GM19035 (cell line): ENCODE measurements at regions not wholly inside any gene's neighbourhood (a gene's known extent, or its start where the extent isn't known, plus 50 kb on each side); places are given as distances from the start of the nearest gene placed in this dataset.

Experiments
- ATAC-seq: cut with Tn5 transposase; IDR thresholded peaks from one replicate; pipeline ENCODE4 v1.9.1; 2021; ENCODE audit not compliant: unreplicated experiment

GRCh38 chr9:115914291-115914690, 239.3 kb upstream of the PAPPA start:
- ATAC-seq, result no peak

GRCh38 chr9:115921301-115921700, 232.3 kb upstream of the PAPPA start:
- no peak for ATAC-seq

- ATAC-seq, result no peak
Observed at GRCh38 chr9:115922444-115922843, 231.1 kb upstream of the PAPPA start.

GRCh38 chr9:115923410-115923809, 230.2 kb upstream of the PAPPA start:
- no peak for ATAC-seq

GRCh38 chr9:115923903-115924668, 229.5 kb upstream of the PAPPA start:
- ATAC-seq, result no peak

- ATAC-seq, result no peak
Observed at GRCh38 chr9:115924669-115924987, 229.0 kb upstream of the PAPPA start.

GRCh38 chr9:115925424-115925823, 228.2 kb upstream of the PAPPA start:
- no peak for ATAC-seq

GRCh38 chr9:115930472-115930871, 223.1 kb upstream of the PAPPA start:
- ATAC-seq, result no peak

GRCh38 chr9:115938479-115938878, 215.1 kb upstream of the PAPPA start:
- ATAC-seq, result no peak

GRCh38 chr9:115939065-115939765, 214.4 kb upstream of the PAPPA start:
- ATAC-seq, result no peak

GRCh38 chr9:115941561-115942315, 211.9 kb upstream of the PAPPA start:
- ATAC-seq, result no peak

GRCh38 chr9:115943431-115944165, 210.0 kb upstream of the PAPPA start:
- no peak for ATAC-seq

GRCh38 chr9:115944166-115944948, 209.2 kb upstream of the PAPPA start:
- no peak for ATAC-seq

- no peak for ATAC-seq
Observed at GRCh38 chr9:115945009-115945431, 208.6 kb upstream of the PAPPA start.

- no peak for ATAC-seq
Observed at GRCh38 chr9:115946530-115946929, 207.1 kb upstream of the PAPPA start.

GRCh38 chr9:115951977-115952376, 201.6 kb upstream of the PAPPA start:
- no peak for ATAC-seq

GRCh38 chr9:115952430-115953292, 200.9 kb upstream of the PAPPA start:
- no peak for ATAC-seq

GRCh38 chr9:115956371-115956770, 197.2 kb upstream of the PAPPA start:
- ATAC-seq, result no peak

GRCh38 chr9:115957585-115957984, 196.0 kb upstream of the PAPPA start:
- ATAC-seq, result no peak
